ENCODE measurements at regions not wholly inside any gene's neighbourhood (a gene's known extent, or its start where the extent isn't known, plus 50 kb on each side); places are given as distances from the start of the nearest gene placed in this dataset.

GRCh38 chr7:155901176-155901575 is 88.9 kb upstream of the SHH start:
- TF ChIP-seq EP300 (IDR thresholded peaks at IDR 0.05) (no peak), CTCF (IDR thresholded peaks at IDR 0.05) (no peak)

All from ovary (tissue), 3 donors.